Fibroblast of lung (primary cell): ENCODE measurements at regions not wholly inside any gene's neighbourhood (a gene's known extent, or its start where the extent isn't known, plus 50 kb on each side); places are given as distances from the start of the nearest gene placed in this dataset.

Experiments
- EZH2 ChIP-seq: IDR thresholded peaks from 2 replicates; pipeline ENCODE4 v1.5.1; 2012; ENCODE audit warnings: low read length, control low read depth, mild to moderate bottlenecking; ENCODE audit errors: missing control alignments
- TF ChIP-seq, protein P1 (sequence below), 2 donors: IDR thresholded peaks in 1 of 2; conservative IDR thresholded peaks in 1 of 2; 1 replicate in 1 of 2; 2 replicates in 1 of 2; pipeline ENCODE4 v1.5.1; 2011 to 2012; ENCODE audit warnings: low read length in 2 of 2, control low read depth in 1 of 2, inconsistent platforms in 1 of 2, low read depth in 1 of 2, mild to moderate bottlenecking in 1 of 2

DNA sequence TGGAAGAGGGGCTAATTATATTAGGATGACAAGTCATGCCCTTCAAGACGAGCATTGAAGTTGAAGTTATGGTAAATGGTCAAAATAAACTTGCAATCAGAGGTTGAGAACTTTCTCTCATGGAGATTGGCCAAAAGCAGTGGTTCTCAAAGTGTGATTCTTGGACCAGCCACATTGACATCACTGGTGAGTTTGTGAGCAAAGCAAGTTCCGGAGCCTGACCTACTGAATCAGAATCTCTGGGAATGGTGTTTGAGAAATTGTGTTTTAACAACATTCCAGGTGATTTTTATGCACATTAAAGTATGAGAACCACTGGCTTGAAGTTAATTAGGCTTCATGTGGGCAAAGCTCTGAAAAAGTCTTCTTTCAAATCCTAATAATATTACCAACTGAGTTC is 403.5 kb downstream of the ZSWIM6 start:
- TF ChIP-seq, protein P1, sequence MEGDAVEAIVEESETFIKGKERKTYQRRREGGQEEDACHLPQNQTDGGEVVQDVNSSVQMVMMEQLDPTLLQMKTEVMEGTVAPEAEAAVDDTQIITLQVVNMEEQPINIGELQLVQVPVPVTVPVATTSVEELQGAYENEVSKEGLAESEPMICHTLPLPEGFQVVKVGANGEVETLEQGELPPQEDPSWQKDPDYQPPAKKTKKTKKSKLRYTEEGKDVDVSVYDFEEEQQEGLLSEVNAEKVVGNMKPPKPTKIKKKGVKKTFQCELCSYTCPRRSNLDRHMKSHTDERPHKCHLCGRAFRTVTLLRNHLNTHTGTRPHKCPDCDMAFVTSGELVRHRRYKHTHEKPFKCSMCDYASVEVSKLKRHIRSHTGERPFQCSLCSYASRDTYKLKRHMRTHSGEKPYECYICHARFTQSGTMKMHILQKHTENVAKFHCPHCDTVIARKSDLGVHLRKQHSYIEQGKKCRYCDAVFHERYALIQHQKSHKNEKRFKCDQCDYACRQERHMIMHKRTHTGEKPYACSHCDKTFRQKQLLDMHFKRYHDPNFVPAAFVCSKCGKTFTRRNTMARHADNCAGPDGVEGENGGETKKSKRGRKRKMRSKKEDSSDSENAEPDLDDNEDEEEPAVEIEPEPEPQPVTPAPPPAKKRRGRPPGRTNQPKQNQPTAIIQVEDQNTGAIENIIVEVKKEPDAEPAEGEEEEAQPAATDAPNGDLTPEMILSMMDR (conservative IDR thresholded peaks at IDR 0.05 in 1 of 2, IDR thresholded peaks at IDR 0.05 in 1 of 2; ENCODE audit: low read depth in 1 of 2, low read length in 2 of 2), result no peak
- no peak for TF ChIP-seq EZH2
